Activated CD4-positive, alpha-beta T cell treated with anti-CD3 and anti-CD28 coated beads for 24 hours (primary cell): ENCODE measurements at regions not wholly inside any gene's neighbourhood (a gene's known extent, or its start where the extent isn't known, plus 50 kb on each side); places are given as distances from the start of the nearest gene placed in this dataset.

Experiments
- DNase-seq, 2 donors: peaks; one replicate each; pipeline ENCODE4 v3.0.0-alpha.2; 2020; ENCODE audit warnings: low read depth in 2 of 2

DNA sequence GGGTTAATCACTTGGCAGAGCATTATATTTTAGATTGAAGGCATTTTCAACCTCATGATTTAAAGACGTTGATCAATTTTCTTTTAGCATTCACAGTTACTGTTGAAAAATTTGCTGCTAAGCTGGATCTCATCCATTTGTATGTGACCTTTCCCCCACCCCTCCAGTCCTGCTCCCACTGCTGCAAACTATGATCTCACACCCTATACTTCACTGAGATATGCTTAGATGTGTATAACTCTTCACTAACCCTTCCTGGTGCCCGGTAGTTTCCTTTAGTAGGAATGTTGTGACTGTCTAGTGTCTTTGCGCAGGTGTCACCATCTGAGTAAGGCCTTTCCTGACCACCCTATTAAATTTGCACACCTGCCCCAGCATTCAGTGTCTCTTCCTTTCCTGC is 67.0 kb upstream of the C1orf21 start:
- no peak for DNase-seq

DNA sequence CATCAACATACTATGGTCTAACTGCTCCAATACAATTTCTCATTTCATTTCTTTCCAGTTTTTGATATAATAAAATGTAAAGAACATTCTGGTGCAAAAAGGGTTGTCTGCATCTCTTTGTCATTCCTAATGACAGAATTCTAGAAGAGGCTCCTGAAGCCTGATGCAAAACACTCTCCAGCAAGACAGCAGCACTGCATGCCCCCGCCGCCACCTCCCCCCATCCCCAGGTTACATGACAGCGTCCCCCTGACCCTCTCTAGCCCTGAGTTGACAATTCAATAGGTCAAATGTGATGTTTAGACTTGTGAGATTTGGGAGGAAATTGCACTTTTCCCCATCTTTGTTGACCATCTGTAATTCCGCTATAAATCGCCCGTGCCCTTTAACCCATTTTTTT is 64.6 kb upstream of the C1orf21 start:
- no peak for DNase-seq

DNA sequence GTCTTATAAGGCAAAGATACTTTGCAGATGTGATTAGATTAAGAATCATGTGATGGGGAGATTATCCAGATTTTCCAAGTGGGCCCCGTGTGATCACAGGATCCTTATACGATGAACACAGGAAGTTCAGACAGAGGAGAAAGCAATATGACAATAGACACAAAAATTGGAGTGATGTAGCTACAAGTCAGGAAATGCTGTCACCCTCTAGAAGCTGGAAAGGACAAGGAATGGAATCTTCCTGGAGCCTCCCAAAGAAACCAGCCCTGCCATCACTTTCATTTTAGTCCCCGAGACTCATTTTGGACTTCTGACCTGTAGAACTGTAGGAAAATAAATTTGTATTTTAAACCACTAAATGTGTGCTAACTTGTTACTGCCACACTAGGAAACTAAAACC is 61.9 kb upstream of the C1orf21 start:
- no peak for DNase-seq

DNA sequence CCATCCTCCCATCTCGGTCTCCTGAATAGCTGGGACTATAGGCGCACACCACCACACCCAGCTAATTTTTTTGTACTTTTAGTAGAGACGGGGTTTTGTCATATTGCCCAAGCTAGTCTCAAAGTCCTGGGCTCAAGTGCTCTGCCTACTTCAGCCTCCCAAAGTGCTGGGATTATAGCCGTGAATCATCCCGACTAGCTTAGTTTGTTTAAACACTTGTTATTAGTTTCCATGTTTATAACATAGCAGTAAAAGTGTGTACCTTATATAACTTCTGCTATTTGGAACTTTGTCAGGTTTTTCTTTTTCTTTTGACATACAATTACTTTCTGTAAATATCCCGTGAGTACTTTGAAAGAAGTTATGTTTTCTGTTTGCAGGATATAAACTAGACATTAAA is 60.6 kb upstream of the C1orf21 start:
- no peak for DNase-seq

DNA sequence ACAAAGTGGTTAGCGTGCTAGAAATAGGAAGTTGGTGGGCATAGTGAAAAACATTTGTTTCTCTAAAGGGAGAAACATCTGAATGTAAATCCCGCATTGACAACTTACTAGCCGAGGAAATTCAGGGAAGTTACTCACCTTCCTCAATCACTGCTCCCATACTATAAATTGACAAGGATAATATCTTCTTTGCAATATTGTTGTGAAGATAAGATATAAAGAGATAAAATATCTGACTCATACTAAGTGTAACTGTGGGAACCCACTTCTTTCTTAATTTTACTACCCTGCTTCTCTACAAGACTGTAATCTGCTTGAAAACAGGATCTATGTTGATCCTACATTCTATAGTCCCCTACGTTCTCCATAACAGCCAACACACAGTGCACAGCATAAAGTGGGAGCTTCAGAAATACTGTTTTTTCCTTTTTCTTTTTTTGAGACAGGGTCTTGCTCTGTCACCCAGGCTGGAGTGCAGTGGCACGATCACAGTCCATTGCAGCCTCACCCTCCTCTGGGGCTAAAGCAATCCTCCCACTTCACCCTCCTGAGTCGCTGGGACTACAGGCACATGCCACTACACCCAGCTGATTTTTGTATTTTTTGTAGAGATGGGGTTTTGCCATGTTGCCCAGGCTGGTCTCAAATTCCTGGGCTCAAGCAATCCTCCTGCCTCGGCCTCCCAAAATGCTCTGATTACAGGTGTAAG is 57.4 kb upstream of the C1orf21 start:
- no peak for DNase-seq

DNA sequence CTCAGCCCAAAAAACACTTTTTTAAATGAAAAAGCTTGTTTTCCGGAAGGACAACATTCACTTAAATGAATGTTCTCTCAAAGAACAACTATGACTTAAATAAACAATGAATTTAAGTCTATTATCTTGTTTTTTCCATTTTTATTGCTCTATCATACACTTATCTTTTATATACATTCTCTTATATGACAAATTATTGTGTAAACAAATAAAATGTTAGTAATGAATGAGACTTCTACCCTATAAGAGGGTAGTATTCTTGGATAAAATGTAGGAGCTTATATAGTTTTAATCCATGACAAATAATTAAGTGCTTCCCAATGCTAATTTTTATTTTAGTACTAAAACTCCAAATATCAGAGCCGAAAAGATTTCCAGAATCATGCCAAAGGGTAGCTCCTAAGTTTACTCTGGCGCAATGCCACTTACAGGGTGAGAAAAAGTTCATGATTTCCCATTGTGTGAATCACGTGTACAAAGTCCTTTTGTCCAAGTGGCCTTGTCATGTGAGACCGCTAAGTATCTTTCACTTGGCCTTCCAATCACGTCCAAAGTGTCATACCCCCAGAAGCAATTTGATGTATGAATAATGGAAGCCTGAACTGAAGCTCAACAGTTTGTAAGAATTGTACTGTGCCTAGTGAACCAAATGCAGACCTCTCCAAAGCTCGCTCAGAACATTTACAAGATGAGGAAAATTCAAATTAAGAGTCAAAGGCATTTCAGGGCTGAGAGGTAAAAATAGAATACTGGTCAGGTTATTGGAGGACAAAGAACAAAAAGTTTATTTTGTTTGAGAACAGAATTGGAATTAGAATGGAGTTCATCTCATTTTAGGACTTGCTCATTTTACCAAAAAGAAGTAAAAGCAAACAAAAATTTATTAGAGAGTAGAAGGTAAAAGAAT is 56.6 kb upstream of the C1orf21 start:
- no peak for DNase-seq

DNA sequence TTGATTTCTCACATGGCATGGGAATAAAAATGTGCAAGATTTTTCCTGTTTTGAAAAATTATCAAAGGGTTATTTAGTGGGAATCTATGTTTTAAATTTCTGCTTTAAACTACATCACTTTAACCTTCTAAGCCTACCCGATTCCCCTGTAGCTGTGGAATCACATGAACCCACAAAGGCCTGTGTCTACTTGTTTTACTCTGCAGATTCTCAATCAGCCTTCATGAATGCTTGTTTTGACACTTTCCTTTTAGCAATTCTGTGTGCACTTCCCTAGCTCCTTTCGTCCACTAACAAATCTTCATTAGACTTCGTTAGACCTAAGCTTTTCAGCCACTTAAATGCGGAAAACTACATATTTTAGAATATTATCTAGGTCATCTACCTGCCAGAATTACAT is 56.0 kb upstream of the C1orf21 start:
- no peak for DNase-seq
